ENCODE measurements at regions not wholly inside any gene's neighbourhood (a gene's known extent, or its start where the extent isn't known, plus 50 kb on each side); places are given as distances from the start of the nearest gene placed in this dataset.

GRCh38 chr14:53220914-53221313, 67.8 kb upstream of the DDHD1 start:
- no peak for TF ChIP-seq CHD4 (IDR thresholded peaks at IDR 0.05; ENCODE audit: insufficient read depth, insufficient replicate concordance, low read depth, low read length, poor library complexity, severe bottlenecking)
- TF ChIP-seq ZBTB43 (CRISPR knock-in tag; IDR thresholded peaks at IDR 0.05) = no peak
- no peak for TF ChIP-seq KAT8 (IDR thresholded peaks at IDR 0.05; ENCODE audit: low read depth)
- no peak for TF ChIP-seq POLR2G (IDR thresholded peaks at IDR 0.05; ENCODE audit: low read depth, low read length)
- no peak for TF ChIP-seq REST (IDR thresholded peaks at IDR 0.05; ENCODE audit: borderline replicate concordance)
- TF ChIP-seq REST (CRISPR knock-in tag; IDR thresholded peaks at IDR 0.05; ENCODE audit: low read depth) = no peak
- TF ChIP-seq MYC (IDR thresholded peaks at IDR 0.05; ENCODE audit: low read depth, low read length) = no peak
- TF ChIP-seq MYC (CRISPR knock-in tag; IDR thresholded peaks at IDR 0.05; ENCODE audit: borderline replicate concordance, low read depth) = no peak
- TF ChIP-seq FOXJ2 (tag; IDR thresholded peaks at IDR 0.05) = no peak
- no peak for TF ChIP-seq ETV6 (IDR thresholded peaks at IDR 0.05; ENCODE audit: borderline replicate concordance in 1 of 2, low read depth in 2 of 2, low read length in 1 of 2)
- TF ChIP-seq ETV6 (CRISPR knock-in tag; IDR thresholded peaks at IDR 0.05; ENCODE audit: borderline replicate concordance) = no peak
- TF ChIP-seq EZH2 (IDR thresholded peaks at IDR 0.05; ENCODE audit: borderline replicate concordance, low read depth, low read length) = no peak
- no peak for TF ChIP-seq TFAP4 (CRISPR knock-in tag; IDR thresholded peaks at IDR 0.05; ENCODE audit: borderline replicate concordance)
- TF ChIP-seq NFYB (IDR thresholded peaks at IDR 0.05; ENCODE audit: extremely low read depth, insufficient read length) = no peak
- no peak for TF ChIP-seq NONO (IDR thresholded peaks at IDR 0.05; ENCODE audit: low read depth in 2 of 2, low read length in 1 of 2)
